DOHH2 (cell line): ENCODE measurements at regions not wholly inside any gene's neighbourhood (a gene's known extent, or its start where the extent isn't known, plus 50 kb on each side); places are given as distances from the start of the nearest gene placed in this dataset.

Experiments used
- H3F3A ChIP-seq: fragments of 200-600 bp; sonication (generic), shearing (Covaris generic); 2 replicates; pipeline ENCODE4 v1.6.0; 2016; ENCODE audit warnings: antibody characterized with exemption, mild to moderate bottlenecking; ENCODE audit not compliant: control insufficient read depth, insufficient read depth
- H3K27ac ChIP-seq: fragments of 200-600 bp; sonication (generic); 2 replicates; pipeline ENCODE4 v1.5.1; 2014; ENCODE audit warnings: low read depth, mild to moderate bottlenecking, low read length, moderate library complexity
- H3K27me3 ChIP-seq: fragments of 200-600 bp; sonication (generic); 2 replicates; pipeline ENCODE4 v1.6.1; 2014; ENCODE audit warnings: mild to moderate bottlenecking, low read length, mixed read lengths; ENCODE audit not compliant: control insufficient read depth
- H3K36me3 ChIP-seq: fragments of 200-600 bp; sonication (generic); 2 replicates; pipeline ENCODE4 v1.6.1; 2014; ENCODE audit warnings: mild to moderate bottlenecking, low read length, moderate library complexity, mixed read lengths; ENCODE audit not compliant: control insufficient read depth
- H3K4me1 ChIP-seq: fragments of 200-600 bp; sonication (generic); 2 replicates; pipeline ENCODE4 v1.6.1; 2014; ENCODE audit warnings: mild to moderate bottlenecking, low read length, mixed read lengths; ENCODE audit not compliant: control insufficient read depth
- H3K4me2 ChIP-seq: fragments of 200-600 bp; sonication (generic); 2 replicates; pipeline ENCODE4 v1.6.0; 2014; ENCODE audit warnings: mild to moderate bottlenecking, low read length, moderate library complexity
- H3K4me3 ChIP-seq: fragments of 200-600 bp; sonication (generic); 2 replicates; pipeline ENCODE4 v1.5.1; 2014; ENCODE audit warnings: mild to moderate bottlenecking, low read length, mixed read lengths
- H3K79me2 ChIP-seq: fragments of 200-600 bp; sonication (generic); 2 replicates; pipeline ENCODE4 v1.6.1; 2014; ENCODE audit warnings: mild to moderate bottlenecking, low read length, mixed read lengths; ENCODE audit not compliant: control insufficient read depth
- H3K9me2 ChIP-seq: fragments of 200-600 bp; sonication (generic); replicated peaks from 2 replicates; pipeline ENCODE4 v1.6.1; 2014; ENCODE audit warnings: mild to moderate bottlenecking, low read length, mixed read lengths; ENCODE audit not compliant: control insufficient read depth
- H3K9me3 ChIP-seq: fragments of 200-600 bp; sonication (generic); 2 replicates; pipeline ENCODE4 v1.6.1; 2014; ENCODE audit warnings: antibody characterized with exemption, low read length, mixed read lengths; ENCODE audit not compliant: control insufficient read depth, insufficient read depth
- H4K20me1 ChIP-seq: fragments of 200-600 bp; sonication (generic); 2 replicates; pipeline ENCODE4 v1.6.0; 2014; ENCODE audit warnings: low read depth, mild to moderate bottlenecking, antibody characterized with exemption, low read length, moderate library complexity; ENCODE audit not compliant: control insufficient read depth, insufficient read depth
- EZH2phosphoT487 ChIP-seq: fragments of 200-600 bp; sonication (generic); IDR thresholded peaks from 2 replicates; pipeline ENCODE4 v1.6.1; 2017; ENCODE audit warnings: borderline replicate concordance, mild to moderate bottlenecking, antibody characterized with exemption, low read length, moderate library complexity, mixed read lengths
- TF ChIP-seq, protein P1 (sequence below): fragments of 200-600 bp; sonication (generic); IDR thresholded peaks from one replicate; pipeline ENCODE4 v1.5.1; 2014; ENCODE audit warnings: antibody characterized with exemption, mild to moderate bottlenecking, low read depth, low read length; ENCODE audit not compliant: poor library complexity, severe bottlenecking

DNA sequence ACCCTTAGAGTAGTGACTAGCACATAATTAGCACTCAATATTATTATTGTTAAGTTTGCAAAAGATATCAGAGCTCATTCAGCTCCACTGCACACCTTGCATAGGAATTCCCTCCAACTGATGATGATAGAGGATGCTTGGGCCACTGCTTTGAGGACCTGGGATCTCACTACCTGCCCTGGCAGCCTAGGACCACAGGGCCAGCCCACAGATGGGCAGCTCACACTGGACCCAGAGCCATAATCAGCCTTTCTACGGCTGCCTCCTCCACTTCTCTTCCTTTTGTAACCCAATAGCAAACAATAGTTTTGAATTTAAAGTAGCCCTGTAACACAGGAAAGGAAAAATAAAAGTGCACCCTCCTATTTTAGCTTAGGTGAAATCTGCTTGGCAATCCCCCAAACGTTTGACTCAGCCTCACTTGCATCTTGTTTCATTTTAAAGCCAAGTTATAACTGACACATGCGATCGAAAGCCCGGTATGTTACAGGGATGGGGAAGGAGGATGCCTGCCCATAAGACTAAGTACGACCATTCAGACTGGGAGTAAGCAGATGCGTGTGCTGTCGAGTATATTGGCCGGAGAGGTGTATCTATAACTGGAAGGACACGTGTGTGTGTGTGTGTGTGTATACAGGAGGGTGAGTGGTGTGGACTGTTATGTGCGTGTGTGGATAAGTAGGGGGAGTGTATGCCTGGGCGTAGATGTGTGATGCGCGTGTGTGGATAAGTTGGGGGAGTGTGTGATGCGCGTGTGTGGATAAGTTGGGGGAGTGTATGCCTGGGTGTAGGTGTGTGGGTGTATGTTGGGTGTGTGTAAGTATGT lies 65.9 kb downstream of the CPN2 start:
- Histone ChIP-seq H3K4me3 (no peak overlapping the region), H3K79me2 (no peaks in the 10 kb centered on the region), H3K27ac (no peak overlapping the region), H4K20me1 (no peaks in the 10 kb centered on the region), H3K4me2 (no peak overlapping the region), H3K4me1 (no peaks in the 10 kb centered on the region), H3K9me2 (no peaks in the 10 kb centered on the region), H3K27me3 (peaks cover 23% of the 10 kb centered on the region), H3K36me3 (no peaks in the 10 kb centered on the region), H3F3A (no peaks in the 10 kb centered on the region), H3K9me3 (no peaks in the 10 kb centered on the region)
- TF ChIP-seq, protein P1, sequence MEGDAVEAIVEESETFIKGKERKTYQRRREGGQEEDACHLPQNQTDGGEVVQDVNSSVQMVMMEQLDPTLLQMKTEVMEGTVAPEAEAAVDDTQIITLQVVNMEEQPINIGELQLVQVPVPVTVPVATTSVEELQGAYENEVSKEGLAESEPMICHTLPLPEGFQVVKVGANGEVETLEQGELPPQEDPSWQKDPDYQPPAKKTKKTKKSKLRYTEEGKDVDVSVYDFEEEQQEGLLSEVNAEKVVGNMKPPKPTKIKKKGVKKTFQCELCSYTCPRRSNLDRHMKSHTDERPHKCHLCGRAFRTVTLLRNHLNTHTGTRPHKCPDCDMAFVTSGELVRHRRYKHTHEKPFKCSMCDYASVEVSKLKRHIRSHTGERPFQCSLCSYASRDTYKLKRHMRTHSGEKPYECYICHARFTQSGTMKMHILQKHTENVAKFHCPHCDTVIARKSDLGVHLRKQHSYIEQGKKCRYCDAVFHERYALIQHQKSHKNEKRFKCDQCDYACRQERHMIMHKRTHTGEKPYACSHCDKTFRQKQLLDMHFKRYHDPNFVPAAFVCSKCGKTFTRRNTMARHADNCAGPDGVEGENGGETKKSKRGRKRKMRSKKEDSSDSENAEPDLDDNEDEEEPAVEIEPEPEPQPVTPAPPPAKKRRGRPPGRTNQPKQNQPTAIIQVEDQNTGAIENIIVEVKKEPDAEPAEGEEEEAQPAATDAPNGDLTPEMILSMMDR = no peak
- no peak for TF ChIP-seq EZH2phosphoT487

DNA sequence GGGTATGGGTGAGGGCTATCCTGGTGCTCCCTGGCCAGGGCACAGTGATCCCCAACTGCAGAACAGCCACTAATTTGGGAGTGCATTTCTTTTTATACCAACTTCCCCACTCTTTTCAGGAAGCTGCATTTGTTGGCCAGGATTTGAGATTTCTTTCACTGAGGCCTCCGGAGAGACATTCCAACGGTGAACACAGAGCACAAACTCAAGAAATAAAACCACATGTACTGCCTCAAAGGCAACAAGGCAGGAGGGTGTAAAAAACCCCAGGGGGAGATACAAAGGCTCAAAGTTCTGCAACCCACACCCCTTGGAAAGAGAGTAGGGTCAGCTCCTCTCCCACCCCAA lies 65.3 kb downstream of the CPN2 start:
- no peaks in the 10 kb centered on the region for H3K79me2 ChIP-seq

DNA sequence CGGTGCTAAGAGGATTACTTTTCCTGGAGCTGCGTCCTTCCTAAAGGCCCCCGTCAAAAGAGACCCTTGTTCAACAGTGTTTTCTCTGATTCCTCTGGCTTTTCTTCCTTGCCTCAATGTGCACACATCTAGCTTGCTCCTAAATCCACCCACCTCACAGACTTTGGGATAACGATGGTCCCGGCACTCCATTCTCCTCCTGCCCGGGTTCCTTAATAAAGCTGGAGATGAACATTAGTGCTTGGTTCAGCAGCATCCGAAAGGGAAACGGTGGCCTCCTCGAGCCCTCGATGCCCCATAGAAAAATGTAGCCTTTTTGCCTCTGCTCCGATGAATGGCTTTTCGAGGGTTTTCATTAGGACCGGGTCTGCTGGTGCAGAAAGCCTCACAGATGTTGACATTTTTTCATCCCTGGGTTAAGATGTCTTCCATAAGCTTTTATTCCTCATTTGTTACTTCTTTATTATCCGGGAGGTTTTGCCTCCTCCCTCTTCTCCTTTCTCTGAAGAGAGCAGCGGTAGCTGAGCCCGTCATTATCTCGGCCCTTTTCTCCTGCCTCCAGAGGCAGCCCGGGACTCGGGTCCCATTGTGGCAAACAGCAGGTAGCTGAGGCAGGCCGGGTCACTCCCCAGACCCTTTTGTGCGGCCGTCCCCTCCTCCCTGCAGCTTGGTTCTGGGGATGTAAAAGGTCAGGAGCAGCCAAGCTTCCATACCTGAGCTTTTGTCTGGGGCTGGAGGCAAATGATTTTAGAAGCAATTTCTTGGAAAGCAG lies 64.6 kb downstream of the CPN2 start:
- no peaks in the 10 kb centered on the region for H3K9me2 ChIP-seq
- peaks cover 27% of the 10 kb centered on the region for H3K27me3 ChIP-seq
- H3K4me3 ChIP-seq = no peak overlapping the region
- H4K20me1 ChIP-seq = no peaks in the 10 kb centered on the region
- no peaks in the 10 kb centered on the region for H3K4me1 ChIP-seq
- no peaks in the 10 kb centered on the region for H3F3A ChIP-seq
- H3K9me3 ChIP-seq = no peaks in the 10 kb centered on the region
- H3K79me2 ChIP-seq = no peaks in the 10 kb centered on the region
- no peak for TF ChIP-seq EZH2phosphoT487
- TF ChIP-seq, protein P1 = no peak
- H3K27ac ChIP-seq = no peak overlapping the region
- no peak overlapping the region for H3K4me2 ChIP-seq
- H3K36me3 ChIP-seq = no peaks in the 10 kb centered on the region

More for the DNA sequence above, 65.3 kb downstream of the CPN2 start:
- Histone ChIP-seq H3K36me3 (no peaks in the 10 kb centered on the region), H3K4me1 (no peaks in the 10 kb centered on the region), H3K27ac (no peak overlapping the region), H3K9me2 (no peaks in the 10 kb centered on the region), H3K27me3 (peaks cover 23% of the 10 kb centered on the region), H3K4me3 (no peak overlapping the region), H3K9me3 (no peaks in the 10 kb centered on the region), H3F3A (no peaks in the 10 kb centered on the region), H4K20me1 (no peaks in the 10 kb centered on the region), H3K4me2 (no peak overlapping the region)
- TF ChIP-seq EZH2phosphoT487 = no peak
- TF ChIP-seq, protein P1 = no peak
